Peyer's patch (tissue), 4 donors: ENCODE measurements at regions not wholly inside any gene's neighbourhood (a gene's known extent, or its start where the extent isn't known, plus 50 kb on each side); places are given as distances from the start of the nearest gene placed in this dataset.

Experiments used
- POLR2A ChIP-seq, 2 donors: fragments of 450-650 bp; IDR thresholded peaks; one replicate each; pipeline ENCODE4 v1.5.1; 2017; ENCODE audit warnings: antibody characterized with exemption in 2 of 2, mild to moderate bottlenecking in 2 of 2, moderate library complexity in 2 of 2
- TF ChIP-seq, protein P1 (sequence below), 6 experiments: fragments of 450-650 bp in 4 of 6; fragments of 200-600 bp in 2 of 6; sonication (generic) in 1 of 6; IDR thresholded peaks; one replicate each; pipeline ENCODE4 v1.5.1; 2017 to 2019; ENCODE audit warnings: antibody characterized with exemption in 6 of 6, mild to moderate bottlenecking in 3 of 6, moderate library complexity in 1 of 6

DNA sequence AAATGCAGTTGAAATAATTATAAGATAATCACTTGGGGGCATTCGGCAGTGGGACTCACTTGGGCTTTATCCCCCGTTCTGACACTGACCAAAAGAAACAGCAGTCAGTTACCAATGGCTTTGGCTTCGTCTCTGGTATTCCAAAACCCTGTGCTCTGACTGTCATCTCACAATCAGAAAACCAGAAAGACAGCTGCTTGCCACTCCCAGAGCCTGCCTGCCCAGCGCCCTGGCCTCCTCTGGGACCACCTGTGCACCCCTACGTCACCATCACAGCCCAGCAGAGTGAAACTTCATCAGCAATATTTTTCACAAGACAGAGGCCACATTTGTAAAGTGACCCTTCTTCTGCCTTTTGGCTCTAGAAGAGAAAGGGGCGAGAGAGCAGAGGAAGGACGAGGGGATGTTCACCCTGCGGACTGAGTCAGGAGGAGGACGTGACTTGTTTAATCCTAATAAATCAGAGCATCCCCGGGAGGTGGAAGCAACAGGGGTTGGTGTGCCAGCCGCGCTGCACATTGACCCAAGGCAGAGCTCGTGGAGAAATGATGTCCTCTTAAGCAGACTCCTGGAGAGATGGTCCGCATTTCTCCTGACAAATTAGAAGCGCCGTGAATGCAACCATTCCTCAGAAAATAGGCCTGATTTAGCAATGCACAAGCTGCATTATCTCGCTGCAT, 397.8 kb upstream of the ZNF507 start:
- TF ChIP-seq, protein P1, sequence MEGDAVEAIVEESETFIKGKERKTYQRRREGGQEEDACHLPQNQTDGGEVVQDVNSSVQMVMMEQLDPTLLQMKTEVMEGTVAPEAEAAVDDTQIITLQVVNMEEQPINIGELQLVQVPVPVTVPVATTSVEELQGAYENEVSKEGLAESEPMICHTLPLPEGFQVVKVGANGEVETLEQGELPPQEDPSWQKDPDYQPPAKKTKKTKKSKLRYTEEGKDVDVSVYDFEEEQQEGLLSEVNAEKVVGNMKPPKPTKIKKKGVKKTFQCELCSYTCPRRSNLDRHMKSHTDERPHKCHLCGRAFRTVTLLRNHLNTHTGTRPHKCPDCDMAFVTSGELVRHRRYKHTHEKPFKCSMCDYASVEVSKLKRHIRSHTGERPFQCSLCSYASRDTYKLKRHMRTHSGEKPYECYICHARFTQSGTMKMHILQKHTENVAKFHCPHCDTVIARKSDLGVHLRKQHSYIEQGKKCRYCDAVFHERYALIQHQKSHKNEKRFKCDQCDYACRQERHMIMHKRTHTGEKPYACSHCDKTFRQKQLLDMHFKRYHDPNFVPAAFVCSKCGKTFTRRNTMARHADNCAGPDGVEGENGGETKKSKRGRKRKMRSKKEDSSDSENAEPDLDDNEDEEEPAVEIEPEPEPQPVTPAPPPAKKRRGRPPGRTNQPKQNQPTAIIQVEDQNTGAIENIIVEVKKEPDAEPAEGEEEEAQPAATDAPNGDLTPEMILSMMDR (IDR thresholded peaks at IDR 0.05) = no peak
- no peak for TF ChIP-seq POLR2A (IDR thresholded peaks at IDR 0.05)
